ENCODE measurements at regions not wholly inside any gene's neighbourhood (a gene's known extent, or its start where the extent isn't known, plus 50 kb on each side); places are given as distances from the start of the nearest gene placed in this dataset.

DNA sequence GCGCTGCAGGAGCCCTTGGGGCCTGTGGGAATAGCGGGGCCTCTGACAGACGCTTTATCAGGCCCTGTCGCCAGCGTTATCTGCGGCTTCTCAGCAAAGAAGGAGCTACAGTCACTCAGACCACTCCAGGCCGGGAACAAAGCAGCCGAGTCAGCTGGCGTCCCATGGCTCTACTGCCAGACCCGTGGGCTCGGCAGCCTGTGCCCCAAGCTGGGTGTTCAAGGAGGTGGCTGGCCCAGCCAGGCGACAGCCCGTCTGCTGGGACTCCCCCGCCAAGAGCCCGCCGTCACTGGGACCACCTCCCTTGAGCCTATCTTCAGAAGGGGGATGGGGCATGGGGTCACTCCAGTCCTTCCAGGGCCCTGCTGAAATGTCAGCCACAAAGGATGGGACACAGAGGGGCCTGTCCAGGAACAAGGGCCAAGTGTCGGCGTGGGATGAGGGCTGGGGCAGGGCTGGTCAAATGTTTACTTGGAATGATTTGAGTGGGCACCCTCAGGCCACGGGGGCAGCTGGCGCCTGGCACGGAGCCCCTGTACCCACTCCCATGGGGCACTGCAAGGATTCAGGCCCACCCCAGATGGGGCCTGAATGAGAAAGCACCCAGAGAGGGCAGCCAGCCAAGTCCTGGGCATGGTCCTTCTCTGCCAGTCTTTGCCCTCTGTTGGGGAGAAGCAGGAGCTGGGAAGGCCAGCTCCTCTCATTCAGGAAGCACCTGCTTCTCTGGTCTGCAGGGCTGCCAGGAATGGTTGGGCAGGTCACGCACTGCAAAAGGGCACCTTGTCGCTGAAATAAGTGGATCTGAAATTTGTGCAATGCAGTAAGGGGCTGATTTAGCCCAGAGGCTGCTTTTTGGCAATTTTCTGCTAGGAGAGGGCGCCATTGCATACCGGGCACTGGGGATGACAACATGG is 148.3 kb downstream of the SMAD6 start (continued):
- TF ChIP-seq SRF (IDR thresholded peaks at IDR 0.05; ENCODE audit: low read depth), result no peak

- Histone ChIP-seq H3K4me2 (ENCODE audit: low read length) (peak overlapping the region; percentile 60), H3K79me2 (ENCODE audit: insufficient read depth, low read length) (no peaks in the 10 kb centered on the region), H3K4me1 (ENCODE audit: control insufficient read depth in 1 of 2, insufficient read depth in 2 of 2, low read length in 2 of 2) (peaks cover 11 to 18% of the 10 kb centered on the region in 2 experiments; a peak in 3 of 4 replicates), H3K9ac (ENCODE audit: low read length) (no peak overlapping the region), H2AFZ (ENCODE audit: low read depth, low read length, poor library complexity, severe bottlenecking) (peak overlapping the region; percentile 91), H3K27me3 (ENCODE audit: insufficient read depth, low read length) (no peaks in the 10 kb centered on the region), H3K36me3 (ENCODE audit: control insufficient read depth in 1 of 2, insufficient read depth in 2 of 2, low read length in 2 of 2) (no peaks in the 10 kb centered on the region), H3K9me2 (ENCODE audit: insufficient read depth) (no peaks in the 10 kb centered on the region), H3K27ac (ENCODE audit: low read depth, low read length) (no peak overlapping the region), H4K20me1 (ENCODE audit: insufficient read depth) (no peaks in the 10 kb centered on the region), H3K9me3 (ENCODE audit: control insufficient read depth in 1 of 2, insufficient read depth in 1 of 2, low read depth in 1 of 2, low read length in 2 of 2) (no peaks in the 10 kb centered on the region), H3K4me3 (replicated peaks in 1 of 2; ENCODE audit: low read depth in 1 of 2, low read length in 2 of 2) (no peak overlapping the region)
- POLR2A ChIA-PET, result interaction anchor here (0.9 to 1.0 kb wide), 2 partner anchors 8 to 20 kb away, joined by 3 read pairs; no protein-coding TSS in a partner anchor
- RAD21 ChIA-PET (ENCODE audit: low non-redundant PET in 1 of 2, low total read pairs in 2 of 2, uncharacterized antibody in 2 of 2, unreplicated experiment in 2 of 2), result interaction anchor here (0.7 to 1.7 kb wide), 7 partner anchors 62 to 248 kb away, joined by 3 to 12 read pairs (median 4); no protein-coding TSS in a partner anchor
- DNase-seq (ENCODE audit: low read depth, low spot score), result no peak
- ATAC-seq, result no peak
- no TSS peak for BruUV-seq (replicated peaks)
- TF ChIP-seq TCF7L2 (IDR thresholded peaks at IDR 0.05; ENCODE audit: borderline replicate concordance, extremely low read depth, insufficient read depth, insufficient read length) (peak; percentile 75), MAX (IDR thresholded peaks at IDR 0.05) (peak; percentile 30; the same call in 1 of the 2 replicates)
- TF ChIP-seq, protein P1, sequence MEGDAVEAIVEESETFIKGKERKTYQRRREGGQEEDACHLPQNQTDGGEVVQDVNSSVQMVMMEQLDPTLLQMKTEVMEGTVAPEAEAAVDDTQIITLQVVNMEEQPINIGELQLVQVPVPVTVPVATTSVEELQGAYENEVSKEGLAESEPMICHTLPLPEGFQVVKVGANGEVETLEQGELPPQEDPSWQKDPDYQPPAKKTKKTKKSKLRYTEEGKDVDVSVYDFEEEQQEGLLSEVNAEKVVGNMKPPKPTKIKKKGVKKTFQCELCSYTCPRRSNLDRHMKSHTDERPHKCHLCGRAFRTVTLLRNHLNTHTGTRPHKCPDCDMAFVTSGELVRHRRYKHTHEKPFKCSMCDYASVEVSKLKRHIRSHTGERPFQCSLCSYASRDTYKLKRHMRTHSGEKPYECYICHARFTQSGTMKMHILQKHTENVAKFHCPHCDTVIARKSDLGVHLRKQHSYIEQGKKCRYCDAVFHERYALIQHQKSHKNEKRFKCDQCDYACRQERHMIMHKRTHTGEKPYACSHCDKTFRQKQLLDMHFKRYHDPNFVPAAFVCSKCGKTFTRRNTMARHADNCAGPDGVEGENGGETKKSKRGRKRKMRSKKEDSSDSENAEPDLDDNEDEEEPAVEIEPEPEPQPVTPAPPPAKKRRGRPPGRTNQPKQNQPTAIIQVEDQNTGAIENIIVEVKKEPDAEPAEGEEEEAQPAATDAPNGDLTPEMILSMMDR (IDR thresholded peaks at IDR 0.05 in 2 of 3, conservative IDR thresholded peaks at IDR 0.05 in 1 of 3; ENCODE audit: borderline replicate concordance in 1 of 3, insufficient read depth in 1 of 3, low read depth in 2 of 3, low read length in 2 of 3), result no peak
- intact Hi-C loops (cut with micrococcal nuclease), result loop anchor here (1.0 to 5.0 kb wide), 5 partner anchors 62 to 248 kb away; partner anchors contain the start of gene SMAD6
- CTCF ChIA-PET, result interaction anchor here (0.8 to 4.0 kb wide), 26 partner anchors 8 to 419 kb away, joined by 3 to 41 read pairs (median 6); partner anchors contain the start of genes LCTL and SMAD6
These were observed 148.9 kb downstream of the SMAD6 start for GRCh38 chr15:66850996-66851310.
